ENCODE measurements at regions not wholly inside any gene's neighbourhood (a gene's known extent, or its start where the extent isn't known, plus 50 kb on each side); places are given as distances from the start of the nearest gene placed in this dataset.

DNA sequence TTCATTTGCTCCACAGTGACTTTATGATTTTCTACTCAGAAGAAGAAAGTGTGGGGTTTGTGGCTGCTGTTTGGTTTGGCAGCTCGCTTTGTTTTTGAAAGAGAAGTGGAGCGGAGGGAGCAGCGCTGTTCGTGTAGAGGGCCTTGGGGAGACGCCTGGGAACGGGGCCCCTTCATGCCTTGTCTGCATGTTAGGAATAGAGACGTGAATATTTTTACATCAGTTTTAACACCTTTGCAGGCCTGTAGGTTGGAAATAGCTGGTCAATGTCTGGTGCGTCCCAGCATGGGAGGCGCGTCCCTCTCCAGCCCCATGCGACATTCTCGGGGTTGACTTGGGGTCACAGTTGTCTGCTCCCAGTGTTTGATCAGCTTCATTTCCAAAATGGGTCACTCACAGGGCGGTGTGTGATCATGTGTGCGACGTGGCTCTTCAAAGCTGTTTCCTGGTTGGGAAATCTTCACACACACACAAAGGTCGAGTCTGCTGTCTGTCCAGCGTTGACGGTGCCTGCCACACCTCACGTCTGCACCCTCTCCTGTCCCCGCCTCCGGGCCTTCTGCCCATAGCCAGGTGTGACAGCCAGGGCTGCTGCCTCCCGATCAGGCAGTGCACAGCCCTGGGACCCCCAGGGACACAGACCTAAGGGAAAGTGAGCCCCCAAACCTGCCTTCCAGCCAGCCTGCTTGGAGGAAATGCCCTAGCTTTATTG is 149.2 kb downstream of the PSMG1 start:
- Mint-ChIP-seq H3K27ac (ENCODE audit: unreplicated experiment) (peak overlapping the region; percentile 23), H3K27me3 (ENCODE audit: unreplicated experiment) (peaks cover 8% of the 10 kb centered on the region), H3K36me3 (ENCODE audit: unreplicated experiment) (no peaks in the 10 kb centered on the region), H3K4me1 (ENCODE audit: unreplicated experiment) (peaks cover 35% of the 10 kb centered on the region), H3K4me3 (ENCODE audit: unreplicated experiment) (no peak overlapping the region), H3K9me3 (ENCODE audit: unreplicated experiment) (no peaks in the 10 kb centered on the region)
- TF ChIP-seq CTCF (IDR thresholded peaks at IDR 0.05), result no peak
- no peak for DNase-seq (ENCODE audit: extremely low spot score, unreplicated experiment)

GRCh38 chr21:39029900-39030884 is 153.1 kb downstream of the PSMG1 start:
- DNase-seq (ENCODE audit: extremely low spot score, unreplicated experiment), result no peak
- Mint-ChIP-seq H3K27ac (ENCODE audit: unreplicated experiment) (no peak overlapping the region), H3K36me3 (ENCODE audit: unreplicated experiment) (no peaks in the 10 kb centered on the region), H3K4me3 (ENCODE audit: unreplicated experiment) (no peak overlapping the region), H3K9me3 (ENCODE audit: unreplicated experiment) (peaks cover 17% of the 10 kb centered on the region), H3K27me3 (ENCODE audit: unreplicated experiment) (peaks cover under 1% of the 10 kb centered on the region), H3K4me1 (ENCODE audit: unreplicated experiment) (peaks cover 33% of the 10 kb centered on the region)
- TF ChIP-seq CTCF (IDR thresholded peaks at IDR 0.05), result no peak

DNA sequence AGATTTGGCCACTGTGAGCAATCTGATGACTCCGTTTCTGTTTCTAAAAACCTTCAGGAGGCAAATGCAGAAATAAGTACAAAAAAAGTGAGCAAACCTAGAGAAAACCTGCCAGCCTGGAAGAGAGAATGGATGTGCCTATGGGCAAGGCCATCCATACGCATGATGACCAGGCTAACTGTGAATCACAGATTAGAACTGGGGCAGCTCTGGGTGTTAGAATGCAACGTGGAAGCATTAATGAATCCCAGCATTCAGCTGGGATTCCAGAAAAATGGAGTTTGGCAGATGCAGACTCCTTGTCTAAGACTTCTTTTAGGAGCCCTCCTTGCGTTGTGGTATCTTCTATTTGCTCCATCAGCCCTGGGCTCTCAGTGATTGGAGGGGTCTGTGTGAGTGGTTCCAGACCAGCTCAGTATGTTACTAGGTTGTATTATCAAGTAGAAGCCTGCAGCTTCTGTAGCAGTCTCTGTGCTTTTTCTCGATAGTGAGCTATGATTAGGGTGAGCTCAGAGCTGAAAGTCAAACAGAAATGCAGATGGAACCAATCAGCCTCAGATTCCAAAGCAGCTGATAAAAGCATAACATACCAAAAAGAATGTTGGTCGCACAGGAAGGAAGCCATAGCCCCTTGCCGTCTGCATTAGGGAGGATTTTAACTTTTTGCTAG is 154.0 kb downstream of the PSMG1 start:
- Mint-ChIP-seq H3K4me3 (ENCODE audit: unreplicated experiment) (no peak overlapping the region), H3K36me3 (ENCODE audit: unreplicated experiment) (no peaks in the 10 kb centered on the region), H3K27me3 (ENCODE audit: unreplicated experiment) (no peaks in the 10 kb centered on the region), H3K4me1 (ENCODE audit: unreplicated experiment) (peaks cover 28% of the 10 kb centered on the region), H3K27ac (ENCODE audit: unreplicated experiment) (no peak overlapping the region), H3K9me3 (ENCODE audit: unreplicated experiment) (peaks cover 17% of the 10 kb centered on the region)
- no peak for DNase-seq (ENCODE audit: extremely low spot score, unreplicated experiment)
- TF ChIP-seq CTCF (IDR thresholded peaks at IDR 0.05), result no peak

DNA sequence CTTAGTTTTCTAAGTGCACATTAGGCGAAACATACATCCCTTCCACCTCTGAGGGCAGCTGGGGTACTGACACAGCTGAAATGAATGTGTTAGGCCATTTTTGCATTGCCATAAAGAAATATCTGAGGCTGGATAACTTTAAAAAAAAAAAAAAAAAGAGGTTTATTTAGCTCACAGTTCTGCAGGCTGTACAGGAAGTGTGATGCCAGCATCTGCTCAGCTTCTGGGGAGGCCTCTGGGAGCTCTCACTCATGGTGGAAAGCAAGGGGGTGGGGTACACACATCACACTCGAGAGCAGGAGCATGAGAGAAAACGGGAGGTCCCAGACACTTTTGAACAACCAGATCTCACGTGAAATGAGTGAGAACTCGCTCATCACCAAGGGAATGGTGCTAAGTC is 158.1 kb downstream of the PSMG1 start:
- H3K27ac Mint-ChIP-seq (ENCODE audit: unreplicated experiment), result no peak overlapping the region
- peaks cover 17% of the 10 kb centered on the region for H3K9me3 Mint-ChIP-seq (ENCODE audit: unreplicated experiment)
- no peak overlapping the region for H3K4me3 Mint-ChIP-seq (ENCODE audit: unreplicated experiment)
- H3K36me3 Mint-ChIP-seq (ENCODE audit: unreplicated experiment), result no peaks in the 10 kb centered on the region
- no peak for DNase-seq (ENCODE audit: extremely low spot score, unreplicated experiment)
- peaks cover 40% of the 10 kb centered on the region for H3K4me1 Mint-ChIP-seq (ENCODE audit: unreplicated experiment)
- H3K27me3 Mint-ChIP-seq (ENCODE audit: unreplicated experiment), result no peaks in the 10 kb centered on the region
- no peak for TF ChIP-seq CTCF (IDR thresholded peaks at IDR 0.05)

Data from osteocyte (in vitro differentiated cells).